Activated B cell treated with CpG ODN at 0.5 μM for 24 hours (primary cell): ENCODE measurements at regions not wholly inside any gene's neighbourhood (a gene's known extent, or its start where the extent isn't known, plus 50 kb on each side); places are given as distances from the start of the nearest gene placed in this dataset.

Experiments used
- ATAC-seq: fragments of 200-7000 bp; cut with Tn5 transposase; one replicate; pipeline ENCODE4 v1.10.0; 2021; ENCODE audit warnings: low read depth, mild to moderate bottlenecking, moderate library complexity
- CTCF ChIA-PET: fragments of 350-600 bp; sonication (Branson Sonifier 250); formaldehyde crosslinking; loops from one replicate; lab custom pipeline; 2021; ENCODE audit warnings: antibody characterized with exemption; lab: Charles Lee
- POLR2A ChIA-PET: fragments of 350-600 bp; sonication (Branson Sonifier 250); formaldehyde crosslinking; loops from one replicate; lab custom pipeline; 2021; ENCODE audit warnings: antibody characterized with exemption; lab: Charles Lee
- DNase-seq: peaks from one replicate; pipeline ENCODE4 v3.0.0; 2022
- H3K27ac Mint-ChIP-seq: one replicate; pipeline ENCODE4 v1.8.0; 2020; ENCODE audit warnings: mixed read lengths
- H3K27me3 Mint-ChIP-seq: one replicate; pipeline ENCODE4 v1.8.0; 2021; ENCODE audit warnings: mixed read lengths
- H3K36me3 Mint-ChIP-seq: one replicate; pipeline ENCODE4 v1.8.0; 2021; ENCODE audit warnings: low read depth, mixed read lengths
- H3K4me1 Mint-ChIP-seq: one replicate; pipeline ENCODE4 v1.8.0; 2021; ENCODE audit warnings: mixed read lengths
- H3K4me3 Mint-ChIP-seq: one replicate; pipeline ENCODE4 v1.8.0; 2020; ENCODE audit warnings: mild to moderate bottlenecking, mixed read lengths
- H3K9me3 Mint-ChIP-seq: one replicate; pipeline ENCODE4 v1.8.0; 2020; ENCODE audit warnings: mixed read lengths
- CTCF ChIP-seq: fragments of 200-600 bp; IDR thresholded peaks from one replicate; pipeline ENCODE4 v1.8.0; 2022; ENCODE audit warnings: antibody characterized with exemption, mild to moderate bottlenecking
- intact Hi-C: fragments of 100-400 bp; cut with micrococcal nuclease; formaldehyde crosslinking; loops from one replicate; pipeline ENCODE4 v1.15.1; 2024

- H3K36me3 Mint-ChIP-seq, result no peaks in the 10 kb centered on the region
- no peak overlapping the region for H3K4me3 Mint-ChIP-seq
- no peaks in the 10 kb centered on the region for H3K4me1 Mint-ChIP-seq
- no peak for TF ChIP-seq CTCF
- H3K9me3 Mint-ChIP-seq, result no peaks in the 10 kb centered on the region
- intact Hi-C loops, result no loop called here
- no peaks in the 10 kb centered on the region for H3K27me3 Mint-ChIP-seq
- POLR2A ChIA-PET, result no interaction called here
- H3K27ac Mint-ChIP-seq, result no peak overlapping the region
- no peak for ATAC-seq
- DNase-seq, result no peak
- CTCF ChIA-PET, result no interaction called here
These were observed 208.7 kb downstream of the CRPPA start for GRCh38 chr7:16212610-16213009.

- Mint-ChIP-seq H3K36me3 (no peaks in the 10 kb centered on the region), H3K4me1 (no peaks in the 10 kb centered on the region), H3K9me3 (no peaks in the 10 kb centered on the region), H3K27ac (no peak overlapping the region), H3K27me3 (no peaks in the 10 kb centered on the region), H3K4me3 (no peak overlapping the region)
- CTCF ChIA-PET, result no interaction called here
- no peak for TF ChIP-seq CTCF
- ATAC-seq (no peak), DNase-seq (no peak)
- intact Hi-C loops, result no loop called here
- POLR2A ChIA-PET, result no interaction called here
These were observed 209.3 kb downstream of the CRPPA start for GRCh38 chr7:16212032-16212431.

- H3K9me3 Mint-ChIP-seq, result no peaks in the 10 kb centered on the region
- ATAC-seq (no peak), DNase-seq (no peak)
- H3K27me3 Mint-ChIP-seq, result no peaks in the 10 kb centered on the region
- intact Hi-C loops, result no loop called here
- ChIA-PET CTCF (no interaction called here), POLR2A (no interaction called here)
- TF ChIP-seq CTCF, result no peak
- no peaks in the 10 kb centered on the region for H3K36me3 Mint-ChIP-seq
- no peak overlapping the region for H3K27ac Mint-ChIP-seq
- no peaks in the 10 kb centered on the region for H3K4me1 Mint-ChIP-seq
- no peak overlapping the region for H3K4me3 Mint-ChIP-seq
These were observed 209.9 kb downstream of the CRPPA start for GRCh38 chr7:16211402-16211925.

- H3K4me1 Mint-ChIP-seq, result no peaks in the 10 kb centered on the region
- no peak for DNase-seq
- intact Hi-C loops, result no loop called here
- H3K9me3 Mint-ChIP-seq, result no peaks in the 10 kb centered on the region
- no peak overlapping the region for H3K4me3 Mint-ChIP-seq
- ChIA-PET CTCF (no interaction called here), POLR2A (no interaction called here)
- TF ChIP-seq CTCF, result no peak
- ATAC-seq, result no peak
- H3K27me3 Mint-ChIP-seq, result no peaks in the 10 kb centered on the region
- H3K36me3 Mint-ChIP-seq, result no peaks in the 10 kb centered on the region
- no peak overlapping the region for H3K27ac Mint-ChIP-seq
These were observed 211.2 kb downstream of the CRPPA start for GRCh38 chr7:16210171-16210570.

- intact Hi-C loops, result no loop called here
- Mint-ChIP-seq H3K36me3 (no peaks in the 10 kb centered on the region), H3K27ac (no peak overlapping the region), H3K27me3 (no peaks in the 10 kb centered on the region), H3K4me3 (no peak overlapping the region), H3K4me1 (no peaks in the 10 kb centered on the region), H3K9me3 (no peaks in the 10 kb centered on the region)
- DNase-seq, result no peak
- no peak for ATAC-seq
- POLR2A ChIA-PET, result no interaction called here
- CTCF ChIA-PET, result no interaction called here
- no peak for TF ChIP-seq CTCF
These were observed 214.0 kb downstream of the CRPPA start for GRCh38 chr7:16207321-16207720.
